Tongue (tissue), 1 donor: ENCODE measurements at regions not wholly inside any gene's neighbourhood (a gene's known extent, or its start where the extent isn't known, plus 50 kb on each side); places are given as distances from the start of the nearest gene placed in this dataset.

ENCODE experiments used
- DNase-seq: peaks from one replicate; pipeline ENCODE4 v3.0.0-alpha.2; 2015

- DNase-seq: no peak
These were observed 289.9 kb downstream of the DHX35 start for GRCh38 chr20:39252035-39252434.

- no peak for DNase-seq
These were observed 287.7 kb downstream of the DHX35 start for GRCh38 chr20:39249798-39250197.

GRCh38 chr20:39248862-39249485 is 286.8 kb downstream of the DHX35 start:
- DNase-seq: no peak

- DNase-seq: no peak
These were observed 286.2 kb downstream of the DHX35 start for GRCh38 chr20:39248171-39248861.

GRCh38 chr20:39246436-39246835 is 284.3 kb downstream of the DHX35 start:
- DNase-seq: no peak

- no peak for DNase-seq
These were observed 283.7 kb downstream of the DHX35 start for GRCh38 chr20:39245685-39246311.

GRCh38 chr20:39243962-39244361 is 281.8 kb downstream of the DHX35 start:
- DNase-seq: no peak

DNA sequence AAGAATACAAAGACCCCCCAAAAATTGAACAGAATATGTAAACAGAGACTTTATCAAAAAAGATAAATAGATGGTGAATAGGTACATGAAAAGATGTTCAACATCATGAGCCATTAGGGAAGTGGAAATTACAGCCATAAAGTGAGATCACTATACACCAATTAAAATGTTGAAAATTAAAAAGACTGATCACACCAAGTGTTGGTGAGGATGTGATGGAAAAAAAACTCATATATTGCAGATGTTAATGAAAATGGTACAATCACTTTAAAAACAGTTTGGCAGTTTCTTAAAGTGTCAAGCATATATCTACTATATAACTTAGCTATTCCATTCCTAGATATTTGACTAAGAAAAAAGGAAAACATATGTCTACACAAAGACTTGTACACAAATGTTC is 280.5 kb downstream of the DHX35 start:
- no peak for DNase-seq

- DNase-seq: no peak
These were observed 272.5 kb downstream of the DHX35 start for GRCh38 chr20:39234520-39235095.

- no peak for DNase-seq
These were observed 271.6 kb downstream of the DHX35 start for GRCh38 chr20:39233755-39234154.

GRCh38 chr20:39227416-39227815 is 265.3 kb downstream of the DHX35 start:
- DNase-seq: no peak

DNA sequence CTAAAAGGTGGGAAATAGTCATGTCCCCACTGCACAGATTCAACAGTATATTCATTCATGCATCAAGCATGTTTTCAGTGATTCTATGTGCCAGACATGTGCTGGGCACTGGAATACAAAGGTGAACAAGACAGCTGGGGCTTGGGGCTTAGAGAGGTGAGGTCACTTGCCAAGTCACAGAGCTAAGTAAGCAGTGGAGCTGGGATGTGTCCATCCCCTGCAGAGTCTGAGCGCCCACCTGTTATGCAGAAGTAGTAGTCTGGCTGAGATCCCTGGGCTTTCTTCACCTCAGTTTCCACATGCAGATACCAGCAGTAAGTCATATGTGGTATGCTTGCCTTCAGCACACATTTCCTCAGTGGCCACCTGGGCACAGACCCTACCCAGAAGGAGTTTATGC is 263.8 kb downstream of the DHX35 start:
- DNase-seq: no peak

- DNase-seq: no peak
These were observed 263.4 kb downstream of the DHX35 start for GRCh38 chr20:39225536-39225935.

DNA sequence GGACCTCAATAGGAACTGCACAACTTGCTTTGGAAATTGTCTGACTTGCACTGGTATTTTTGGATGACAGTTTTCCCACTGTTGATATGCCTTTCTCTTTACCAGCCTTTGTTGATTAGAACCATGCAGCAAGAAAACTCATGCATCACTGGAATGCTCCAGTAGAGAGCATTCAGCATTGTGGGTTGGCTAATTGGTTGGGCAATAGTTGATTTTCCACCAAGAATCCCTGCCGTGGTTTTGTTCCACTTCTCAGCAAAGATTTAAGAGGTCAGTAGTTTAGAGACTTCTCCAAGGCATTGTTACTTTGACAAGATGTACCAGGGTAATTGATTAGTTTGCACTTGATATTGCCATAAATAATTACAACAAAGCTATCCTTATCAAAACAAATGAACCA is 260.0 kb downstream of the DHX35 start:
- DNase-seq: no peak

DNA sequence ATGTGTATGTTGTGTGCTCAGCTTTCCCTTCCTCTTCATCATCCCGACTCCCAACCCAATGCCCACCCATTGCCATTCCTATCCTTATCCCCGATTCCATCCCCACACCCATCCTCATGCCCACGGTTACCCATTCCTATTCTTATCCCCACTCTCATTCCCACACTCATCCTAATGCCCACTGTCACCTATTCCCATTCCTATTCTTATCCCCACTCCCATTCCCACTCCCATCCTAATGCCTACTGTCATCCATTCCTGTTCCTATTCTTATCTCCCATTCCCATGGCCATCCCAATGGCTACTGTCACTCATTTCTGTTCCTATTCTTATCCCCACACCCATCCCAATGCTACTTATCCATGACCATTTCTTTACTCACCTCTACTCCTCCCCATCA is 254.1 kb downstream of the DHX35 start:
- no peak for DNase-seq

DNA sequence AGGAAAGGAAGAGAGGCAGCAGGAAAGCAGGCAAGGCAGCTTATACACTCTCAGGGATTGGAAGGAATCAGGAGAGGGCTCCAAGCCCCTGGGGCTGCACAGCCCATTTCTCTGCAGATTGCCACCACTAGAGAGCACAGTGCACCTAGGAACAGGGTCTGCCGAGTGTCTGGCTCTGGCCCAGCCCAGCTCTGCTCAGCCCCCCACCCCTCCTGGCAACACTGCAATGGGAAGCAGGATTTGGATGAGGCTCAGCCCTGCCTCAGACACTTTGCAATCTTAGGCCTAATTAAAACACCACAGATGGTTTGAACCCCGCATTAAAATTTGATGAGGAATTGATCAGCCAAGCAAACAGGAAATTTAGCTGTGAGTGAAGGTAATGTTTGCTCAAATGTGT is 252.7 kb downstream of the DHX35 start:
- DNase-seq: peak; percentile 28

DNA sequence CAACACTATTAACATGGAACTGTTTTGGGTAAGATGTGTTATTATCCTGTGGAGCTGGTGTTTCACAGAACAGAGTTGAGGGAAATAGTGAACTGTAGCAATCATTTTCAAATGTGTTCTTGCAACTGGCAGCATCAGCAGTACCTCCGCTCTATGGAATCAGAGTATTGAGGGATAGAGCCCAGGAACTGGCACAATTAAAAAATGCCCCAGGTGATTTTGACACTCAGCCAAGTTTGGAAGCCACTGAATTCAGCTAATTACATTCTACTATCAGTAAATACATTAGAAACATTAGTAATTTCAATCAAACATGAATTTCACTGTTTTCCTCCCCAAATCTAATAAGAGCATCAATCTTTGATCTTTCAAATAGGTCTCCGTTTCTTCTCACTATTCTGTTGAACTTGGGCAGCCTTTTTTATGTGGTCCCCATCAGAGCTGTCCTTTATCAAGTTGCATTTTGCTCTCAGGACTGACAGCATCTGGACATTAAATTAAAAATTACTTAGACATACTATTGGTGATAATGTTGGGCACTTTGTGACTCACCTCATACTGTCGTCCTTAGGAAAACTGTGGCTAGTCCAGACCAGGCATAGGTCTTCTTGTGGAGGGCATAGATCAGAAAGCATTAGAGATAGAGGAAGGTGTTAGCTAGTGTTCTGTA is 251.5 kb downstream of the DHX35 start:
- DNase-seq: no peak

- DNase-seq: no peak
These were observed 249.1 kb downstream of the DHX35 start for GRCh38 chr20:39211060-39211748.

GRCh38 chr20:39210341-39211036 is 248.3 kb downstream of the DHX35 start:
- DNase-seq: peak; percentile 26

DNA sequence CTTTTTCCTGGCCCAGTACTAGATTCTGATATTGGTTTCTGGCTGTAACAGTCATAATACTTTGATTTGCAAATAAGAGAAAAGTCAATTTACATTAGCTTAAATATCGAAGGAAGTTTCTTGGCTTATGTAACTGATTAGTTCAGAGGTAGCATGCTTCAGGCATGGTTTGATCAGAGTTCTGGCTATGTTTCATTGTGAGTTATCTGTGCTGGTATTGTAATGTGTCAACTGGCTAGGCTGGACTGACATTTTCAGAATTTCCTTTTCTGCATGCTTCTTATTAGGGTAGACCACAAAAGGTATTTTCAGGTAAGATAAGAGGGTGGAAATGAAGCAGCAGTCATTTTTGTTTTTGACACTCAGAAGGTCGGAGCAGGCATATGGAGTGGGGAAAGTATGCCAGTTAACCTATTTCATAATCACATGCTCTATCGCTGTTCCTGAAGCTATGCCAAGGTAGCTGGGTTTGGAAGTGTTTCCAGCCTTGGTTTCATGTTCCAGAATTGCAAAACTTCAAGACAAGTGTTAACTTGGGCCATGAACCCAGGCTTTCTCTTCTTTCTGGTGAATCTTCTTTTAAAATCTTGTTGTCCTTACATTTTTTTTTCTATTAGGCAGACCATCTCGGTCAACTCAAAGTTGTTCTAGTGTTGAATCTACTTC is 244.9 kb downstream of the DHX35 start:
- no peak for DNase-seq

GRCh38 chr20:39195582-39196021 is 233.5 kb downstream of the DHX35 start:
- DNase-seq: peak; percentile 49
